Gastroesophageal sphincter (tissue), 4 donors: ENCODE measurements at regions not wholly inside any gene's neighbourhood (a gene's known extent, or its start where the extent isn't known, plus 50 kb on each side); places are given as distances from the start of the nearest gene placed in this dataset.

ENCODE experiments used
- ATAC-seq: fragments of 150-250 bp; one replicate; pipeline ENCODE4 v1.9.1; 2016; ENCODE audit warnings: mild to moderate bottlenecking, moderate library complexity
- H3K27ac ChIP-seq, 4 donors: fragments of 200-600 bp; sonication (generic) in 3 of 4; 1 replicate in 3 of 4; 2 replicates in 1 of 4; pipeline ENCODE4 v1.5.1; 2016 to 2019
- H3K27me3 ChIP-seq: fragments of 200-600 bp; sonication (generic); one replicate; pipeline ENCODE4 v1.5.1; 2019
- H3K36me3 ChIP-seq, 2 donors: fragments of 200-600 bp; sonication (generic); one replicate each; pipeline ENCODE4 v1.5.1; 2019; ENCODE audit warnings: control low read depth in 1 of 2
- H3K4me1 ChIP-seq, 3 donors: fragments of 200-600 bp; sonication (generic); 1 replicate in 2 of 3; 2 replicates in 1 of 3; pipeline ENCODE4 v1.5.1; 2016 to 2019; ENCODE audit warnings: control low read depth in 2 of 3
- H3K4me3 ChIP-seq, 2 donors: fragments of 200-600 bp; sonication (generic); one replicate each; pipeline ENCODE4 v1.5.1; 2019; ENCODE audit warnings: mild to moderate bottlenecking in 1 of 2, moderate library complexity in 1 of 2
- H3K9me3 ChIP-seq, 3 donors: fragments of 200-600 bp; sonication (generic); one replicate each; pipeline ENCODE4 v1.5.1; 2017 to 2019; ENCODE audit warnings: control low read depth in 2 of 3
- EP300 ChIP-seq: sonication (generic); formaldehyde crosslinking; IDR thresholded peaks from one replicate; pipeline ENCODE4 v1.6.1; 2017; ENCODE audit warnings: antibody characterized with exemption, mild to moderate bottlenecking
- POLR2A ChIP-seq, 2 donors: fragments of 450-650 bp; IDR thresholded peaks; one replicate each; pipeline ENCODE4 v1.6.1; 2017; ENCODE audit warnings: antibody characterized with exemption in 2 of 2, mild to moderate bottlenecking in 2 of 2, moderate library complexity in 1 of 2
- POLR2AphosphoS5 ChIP-seq: sonication (generic); formaldehyde crosslinking; IDR thresholded peaks from one replicate; pipeline ENCODE4 v1.6.1; 2017; ENCODE audit warnings: antibody characterized with exemption
- WGBS, 2 donors: methylation state at CpG; one replicate each; pipeline ENCODE4 v1.1.5; 2018; ENCODE audit warnings: low coverage in 1 of 2; 5-methylcytosine and 5-hydroxymethylcytosine counted together
- TF ChIP-seq, protein P1 (sequence below), 4 experiments: fragments of 200-600 bp in 2 of 4; fragments of 450-650 bp in 2 of 4; sonication (generic) in 1 of 4; IDR thresholded peaks; one replicate each; pipeline ENCODE4 v1.5.1; 2017 to 2019; ENCODE audit warnings: antibody characterized with exemption in 4 of 4, mild to moderate bottlenecking in 2 of 4, moderate library complexity in 2 of 4

DNA sequence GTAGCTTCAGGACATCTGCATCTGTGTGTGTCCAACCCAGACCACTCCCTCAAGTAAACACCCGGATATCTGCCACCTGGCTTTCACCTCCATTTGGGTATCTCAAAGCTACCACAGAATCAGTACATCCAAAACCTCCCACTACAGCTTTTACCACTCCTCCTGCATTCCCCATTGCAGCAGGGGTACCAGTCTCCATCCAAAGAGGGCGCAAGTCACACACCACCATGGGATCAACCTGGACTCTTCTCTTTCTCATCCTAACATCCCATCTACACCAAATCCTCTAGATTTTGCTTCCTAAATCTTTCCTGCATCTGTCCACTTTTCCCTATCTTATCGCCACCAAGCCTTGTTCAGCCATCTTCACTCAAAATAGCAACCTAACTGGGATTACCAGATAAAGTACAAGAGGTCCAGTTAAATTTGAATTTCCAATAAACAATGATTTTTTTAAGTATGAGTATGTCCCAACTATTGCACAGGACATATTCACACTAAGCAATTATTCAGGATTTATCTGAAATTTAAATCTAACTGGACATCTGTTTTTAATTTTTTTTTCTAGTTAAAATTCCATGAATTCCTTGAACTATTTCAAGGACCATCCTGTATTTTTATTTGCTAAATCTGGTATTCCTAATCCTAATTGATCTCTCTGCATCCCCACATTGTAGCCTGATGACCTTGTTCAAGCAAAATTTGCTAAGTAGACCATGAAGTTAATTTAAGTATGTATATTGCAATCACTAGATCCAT, 164.3 kb upstream of the MLN start:
- H3K9me3 ChIP-seq = peaks cover 0 to 37% (median 0%) of the 10 kb centered on the region in 3 donors
- H3K4me3 ChIP-seq = no peak overlapping the region
- H3K27me3 ChIP-seq = peaks cover 90% of the 10 kb centered on the region

DNA sequence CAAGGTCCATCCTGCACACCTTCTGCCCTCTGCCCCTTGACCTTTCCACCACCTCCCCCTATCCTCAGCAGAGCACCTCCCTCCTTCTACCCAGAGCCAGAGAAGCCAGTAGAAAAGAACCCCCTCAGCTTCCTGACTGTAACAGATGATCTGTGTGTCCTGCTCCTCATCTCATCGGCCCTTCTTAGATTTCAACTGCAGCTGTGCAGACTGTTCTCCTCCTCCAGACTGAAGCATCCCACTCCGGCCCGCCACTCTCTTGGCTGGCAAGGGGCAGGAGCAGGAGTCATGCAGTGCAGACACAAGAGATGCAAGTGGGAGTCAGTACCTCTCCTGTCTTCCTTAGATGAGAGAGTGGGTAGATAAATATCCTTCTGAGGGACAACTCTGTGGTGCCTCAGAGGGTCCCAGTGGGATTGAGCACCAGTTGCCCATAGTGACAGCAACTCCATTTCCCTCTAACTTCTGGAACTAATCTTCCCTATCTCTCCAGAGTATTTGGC, 163.5 kb upstream of the MLN start:
- no peak overlapping the region for H3K27ac ChIP-seq
- WGBS, 2 donors = 33% methylated on average over 1 of the region's 3 CpGs; no CpG with 5 or more reads in 1 of the 2 donors
- no peaks in the 10 kb centered on the region for H3K4me1 ChIP-seq
- peaks cover 86% of the 10 kb centered on the region for H3K27me3 ChIP-seq
- H3K36me3 ChIP-seq = no peaks in the 10 kb centered on the region
- TF ChIP-seq POLR2A (IDR thresholded peaks at IDR 0.05) (no peak), POLR2AphosphoS5 (no peak), EP300 (no peak)
- TF ChIP-seq, protein P1, sequence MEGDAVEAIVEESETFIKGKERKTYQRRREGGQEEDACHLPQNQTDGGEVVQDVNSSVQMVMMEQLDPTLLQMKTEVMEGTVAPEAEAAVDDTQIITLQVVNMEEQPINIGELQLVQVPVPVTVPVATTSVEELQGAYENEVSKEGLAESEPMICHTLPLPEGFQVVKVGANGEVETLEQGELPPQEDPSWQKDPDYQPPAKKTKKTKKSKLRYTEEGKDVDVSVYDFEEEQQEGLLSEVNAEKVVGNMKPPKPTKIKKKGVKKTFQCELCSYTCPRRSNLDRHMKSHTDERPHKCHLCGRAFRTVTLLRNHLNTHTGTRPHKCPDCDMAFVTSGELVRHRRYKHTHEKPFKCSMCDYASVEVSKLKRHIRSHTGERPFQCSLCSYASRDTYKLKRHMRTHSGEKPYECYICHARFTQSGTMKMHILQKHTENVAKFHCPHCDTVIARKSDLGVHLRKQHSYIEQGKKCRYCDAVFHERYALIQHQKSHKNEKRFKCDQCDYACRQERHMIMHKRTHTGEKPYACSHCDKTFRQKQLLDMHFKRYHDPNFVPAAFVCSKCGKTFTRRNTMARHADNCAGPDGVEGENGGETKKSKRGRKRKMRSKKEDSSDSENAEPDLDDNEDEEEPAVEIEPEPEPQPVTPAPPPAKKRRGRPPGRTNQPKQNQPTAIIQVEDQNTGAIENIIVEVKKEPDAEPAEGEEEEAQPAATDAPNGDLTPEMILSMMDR (IDR thresholded peaks at IDR 0.05) = no peak
- H3K4me3 ChIP-seq = no peak overlapping the region
- no peak for ATAC-seq
- peaks cover 0 to 31% (median 0%) of the 10 kb centered on the region in 3 donors for H3K9me3 ChIP-seq

More for the DNA sequence above, 164.3 kb upstream of the MLN start:
- Histone ChIP-seq H3K4me1 (no peaks in the 10 kb centered on the region), H3K27ac (no peak overlapping the region), H3K36me3 (no peaks in the 10 kb centered on the region)
- no peak for ATAC-seq
- no peak for TF ChIP-seq EP300
- TF ChIP-seq POLR2AphosphoS5 = no peak
- TF ChIP-seq, protein P1 (IDR thresholded peaks at IDR 0.05) = no peak
- no peak for TF ChIP-seq POLR2A (IDR thresholded peaks at IDR 0.05)
- WGBS, 2 donors = 26 to 34% methylated on average over 3 of the region's 3 CpGs

DNA sequence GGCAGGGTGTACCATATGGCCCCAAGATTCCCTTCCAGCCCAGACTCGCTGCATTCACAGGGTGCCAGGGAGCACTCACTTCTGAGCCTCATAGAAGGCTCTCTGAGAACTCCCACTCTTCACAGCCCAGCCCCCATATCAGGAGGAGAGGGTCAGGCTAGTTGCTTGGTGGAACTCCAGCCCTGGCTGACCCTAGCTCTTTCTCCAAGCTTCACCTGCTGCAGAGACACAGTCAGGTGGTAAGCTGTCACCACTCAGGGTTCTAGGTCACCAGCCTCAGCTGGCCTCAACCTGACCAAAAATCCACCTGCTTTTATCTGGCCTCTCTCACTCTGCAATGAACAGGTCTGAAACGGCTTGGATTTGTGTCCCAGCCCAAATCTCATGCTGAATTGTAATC, 162.7 kb upstream of the MLN start:
- Histone ChIP-seq H3K27ac (no peak overlapping the region), H3K9me3 (peaks cover 0 to 24% (median 0%) of the 10 kb centered on the region in 3 donors), H3K36me3 (no peaks in the 10 kb centered on the region), H3K27me3 (peaks cover 83% of the 10 kb centered on the region), H3K4me1 (no peaks in the 10 kb centered on the region), H3K4me3 (no peak overlapping the region)
- TF ChIP-seq POLR2AphosphoS5 = no peak
- TF ChIP-seq EP300 = no peak
- no peak for TF ChIP-seq POLR2A (IDR thresholded peaks at IDR 0.05)
- TF ChIP-seq, protein P1 (IDR thresholded peaks at IDR 0.05) = no peak
- ATAC-seq = no peak
- WGBS, 2 donors = 100% methylated on average over 1 of the region's 2 CpGs; no CpG with 5 or more reads in 1 of the 2 donors

DNA sequence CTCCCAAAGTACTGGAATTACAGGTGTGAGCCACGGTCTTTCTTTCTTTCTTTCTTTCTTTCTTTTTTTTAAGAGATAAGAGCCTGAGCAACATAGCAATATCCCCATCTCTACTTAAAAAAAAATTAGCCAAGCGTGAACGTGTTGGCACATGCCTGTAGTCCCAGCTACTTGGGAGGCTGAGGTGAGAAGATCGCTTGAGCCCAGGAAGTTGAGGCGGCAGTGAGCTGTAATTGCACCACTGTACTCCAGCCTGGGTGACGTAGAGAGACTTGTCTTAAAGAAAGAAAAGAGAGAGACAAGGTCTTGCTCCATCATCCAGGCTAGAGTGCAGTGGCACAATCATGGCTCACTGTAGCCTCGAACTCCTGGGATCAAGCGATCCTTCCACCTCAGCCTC, 162.0 kb upstream of the MLN start:
- no peak overlapping the region for H3K27ac ChIP-seq
- H3K9me3 ChIP-seq = peaks cover 0 to 22% (median 0%) of the 10 kb centered on the region in 3 donors
- 70 to 93% methylated on average over 5 of the region's 8 CpGs for WGBS, 2 donors
- H3K27me3 ChIP-seq = peaks cover 81% of the 10 kb centered on the region
- TF ChIP-seq POLR2A (IDR thresholded peaks at IDR 0.05) (no peak), EP300 (no peak), POLR2AphosphoS5 (no peak)
- TF ChIP-seq, protein P1 (IDR thresholded peaks at IDR 0.05) = no peak
- no peak for ATAC-seq
- H3K4me3 ChIP-seq = no peak overlapping the region
- H3K4me1 ChIP-seq = no peaks in the 10 kb centered on the region
- no peaks in the 10 kb centered on the region for H3K36me3 ChIP-seq

DNA sequence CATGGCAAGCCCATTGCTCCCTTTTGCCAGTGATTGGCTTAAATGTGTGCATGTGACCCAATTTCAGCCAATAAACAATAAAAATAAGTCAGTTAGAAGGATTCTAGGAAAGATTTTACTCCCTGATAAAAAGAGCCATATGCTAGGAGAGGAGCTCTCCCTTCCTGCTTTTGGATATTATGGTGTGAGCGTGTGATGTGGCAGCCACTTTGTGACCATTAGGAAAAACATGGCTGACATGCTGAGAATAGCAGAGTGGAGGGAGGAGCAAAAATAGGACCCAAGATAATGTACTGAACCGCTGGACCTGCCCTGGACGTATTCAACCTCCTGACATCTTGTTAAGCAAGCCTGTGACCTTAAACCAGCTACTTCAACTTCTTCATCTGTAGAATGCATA, 160.6 kb upstream of the MLN start:
- TF ChIP-seq EP300 (no peak), POLR2AphosphoS5 (no peak), POLR2A (IDR thresholded peaks at IDR 0.05) (no peak)
- TF ChIP-seq, protein P1 (IDR thresholded peaks at IDR 0.05) = no peak
- 76 to 100% methylated on average over 3 of the region's 3 CpGs for WGBS, 2 donors
- no peaks in the 10 kb centered on the region for H3K4me1 ChIP-seq
- H3K9me3 ChIP-seq = peaks cover 0 to 22% (median 0%) of the 10 kb centered on the region in 3 donors
- no peak overlapping the region for H3K4me3 ChIP-seq
- no peak for ATAC-seq
- no peak overlapping the region for H3K27ac ChIP-seq
- H3K27me3 ChIP-seq = peaks cover 76% of the 10 kb centered on the region
- H3K36me3 ChIP-seq = no peaks in the 10 kb centered on the region
